ENCODE measurements at regions not wholly inside any gene's neighbourhood (a gene's known extent, or its start where the extent isn't known, plus 50 kb on each side); places are given as distances from the start of the nearest gene placed in this dataset.

DNA sequence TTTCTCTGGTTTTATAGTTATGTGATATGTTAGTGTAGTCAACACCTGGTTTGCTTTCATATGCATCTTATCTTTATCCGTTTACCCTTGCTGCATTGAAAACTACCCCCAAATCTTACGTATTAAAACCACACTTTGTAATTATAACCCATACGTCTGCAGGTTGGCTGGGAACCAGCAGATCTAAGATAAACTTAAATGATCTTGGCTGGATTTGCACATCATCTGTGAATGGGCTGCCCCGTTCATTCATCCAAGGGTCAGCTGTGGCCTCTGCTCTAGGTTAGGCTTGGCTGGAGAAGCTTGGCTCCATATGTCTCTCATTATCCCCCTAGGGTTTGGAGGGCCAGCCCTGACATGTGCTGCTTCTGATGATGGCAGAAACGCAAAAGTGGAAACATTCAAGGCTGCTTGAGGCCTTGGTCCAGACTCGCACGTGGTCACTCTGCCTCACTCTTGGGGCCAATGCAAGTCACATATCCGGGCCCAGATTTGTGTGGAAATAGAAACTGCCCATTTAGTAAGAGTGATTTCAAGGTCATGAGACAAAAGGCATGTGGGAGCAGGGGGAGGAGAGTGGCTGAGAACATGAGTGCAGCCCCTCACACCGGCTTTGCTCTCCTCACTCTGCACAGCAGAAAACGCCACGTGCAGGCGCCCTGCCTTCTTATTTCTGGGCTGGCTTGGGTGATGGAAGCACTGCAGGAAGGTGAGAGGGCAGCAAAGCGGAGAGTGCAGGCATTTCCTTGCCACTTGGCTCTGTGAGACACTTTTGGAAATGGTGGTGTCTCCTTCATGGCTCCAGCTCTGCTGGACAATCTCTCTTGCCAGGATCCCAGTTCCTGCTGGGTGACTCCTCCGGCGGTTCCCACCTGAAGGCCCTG, 553.8 kb downstream of the GLRX3 start:
- Histone ChIP-seq H3K4me3 (no peak overlapping the region), H3K9me3 (no peaks in the 10 kb centered on the region), H3K4me1 (no peaks in the 10 kb centered on the region), H3K27me3 (peaks cover 0 to 9% of the 10 kb centered on the region in 2 donors), H3K27ac (no peak overlapping the region), H3K36me3 (no peaks in the 10 kb centered on the region)
- no peak for TF ChIP-seq POLR2AphosphoS5 (IDR thresholded peaks at IDR 0.05)
- TF ChIP-seq POLR2A (IDR thresholded peaks at IDR 0.05) = no peak
- TF ChIP-seq, protein P1, sequence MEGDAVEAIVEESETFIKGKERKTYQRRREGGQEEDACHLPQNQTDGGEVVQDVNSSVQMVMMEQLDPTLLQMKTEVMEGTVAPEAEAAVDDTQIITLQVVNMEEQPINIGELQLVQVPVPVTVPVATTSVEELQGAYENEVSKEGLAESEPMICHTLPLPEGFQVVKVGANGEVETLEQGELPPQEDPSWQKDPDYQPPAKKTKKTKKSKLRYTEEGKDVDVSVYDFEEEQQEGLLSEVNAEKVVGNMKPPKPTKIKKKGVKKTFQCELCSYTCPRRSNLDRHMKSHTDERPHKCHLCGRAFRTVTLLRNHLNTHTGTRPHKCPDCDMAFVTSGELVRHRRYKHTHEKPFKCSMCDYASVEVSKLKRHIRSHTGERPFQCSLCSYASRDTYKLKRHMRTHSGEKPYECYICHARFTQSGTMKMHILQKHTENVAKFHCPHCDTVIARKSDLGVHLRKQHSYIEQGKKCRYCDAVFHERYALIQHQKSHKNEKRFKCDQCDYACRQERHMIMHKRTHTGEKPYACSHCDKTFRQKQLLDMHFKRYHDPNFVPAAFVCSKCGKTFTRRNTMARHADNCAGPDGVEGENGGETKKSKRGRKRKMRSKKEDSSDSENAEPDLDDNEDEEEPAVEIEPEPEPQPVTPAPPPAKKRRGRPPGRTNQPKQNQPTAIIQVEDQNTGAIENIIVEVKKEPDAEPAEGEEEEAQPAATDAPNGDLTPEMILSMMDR (IDR thresholded peaks at IDR 0.05) = no peak
- DNase-seq (ENCODE audit: low spot score in 2 of 2) = no peak
- intact Hi-C loops (cut with DNase I; ENCODE audit: low total_unique reads) = no loop called here

DNA sequence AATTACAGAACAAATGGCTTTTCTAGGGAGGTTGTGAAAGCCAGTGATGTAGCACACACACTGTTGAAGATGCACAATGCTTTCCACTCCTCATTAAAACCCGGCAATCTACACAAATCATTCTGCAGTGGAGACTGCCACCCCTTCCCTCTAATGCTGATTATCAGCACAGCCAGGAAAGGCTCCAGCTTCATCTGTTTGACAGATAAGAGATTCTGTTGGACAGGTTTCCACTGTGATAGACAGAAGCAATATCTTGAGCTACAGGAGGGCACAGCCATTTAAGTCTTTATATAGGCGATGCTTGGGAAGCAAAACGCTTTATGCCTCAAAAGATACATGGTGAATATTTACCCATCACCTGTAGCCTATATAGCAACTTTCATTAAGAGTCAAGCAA, 555.6 kb downstream of the GLRX3 start:
- TF ChIP-seq, protein P1 (IDR thresholded peaks at IDR 0.05) = no peak
- TF ChIP-seq POLR2AphosphoS5 (IDR thresholded peaks at IDR 0.05) = no peak
- TF ChIP-seq POLR2A (IDR thresholded peaks at IDR 0.05) = no peak
- H3K4me1 ChIP-seq = no peaks in the 10 kb centered on the region
- DNase-seq (ENCODE audit: low spot score in 2 of 2) = no peak
- no peak overlapping the region for H3K27ac ChIP-seq
- peaks cover 0 to 15% of the 10 kb centered on the region in 2 donors for H3K27me3 ChIP-seq
- H3K36me3 ChIP-seq = no peaks in the 10 kb centered on the region
- no peaks in the 10 kb centered on the region for H3K9me3 ChIP-seq
- no peak overlapping the region for H3K4me3 ChIP-seq
- intact Hi-C loops (cut with DNase I; ENCODE audit: low total_unique reads) = no loop called here

DNA sequence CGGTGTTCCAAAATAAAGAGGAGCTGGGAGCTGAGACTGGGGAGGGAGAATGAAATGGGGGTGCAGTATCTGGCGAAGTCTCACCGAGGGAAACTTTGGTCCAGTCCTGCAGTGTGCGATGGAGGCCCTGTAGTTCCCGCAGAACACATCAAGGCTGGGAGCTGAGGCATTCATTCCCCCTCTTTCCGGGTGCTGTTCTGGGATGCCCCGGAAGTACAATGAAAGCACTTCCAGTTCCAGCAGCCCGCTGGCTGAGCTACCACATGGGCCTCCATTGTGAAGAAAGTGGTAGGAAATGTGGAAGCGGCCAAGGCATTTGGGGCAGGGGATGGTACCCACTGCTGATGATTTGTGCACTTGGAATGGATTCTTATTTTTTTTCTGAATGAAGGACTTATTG, 560.7 kb downstream of the GLRX3 start:
- Histone ChIP-seq H3K27ac (no peak overlapping the region), H3K4me1 (no peaks in the 10 kb centered on the region), H3K27me3 (peaks cover 0 to 20% of the 10 kb centered on the region in 2 donors), H3K9me3 (no peaks in the 10 kb centered on the region), H3K4me3 (no peak overlapping the region), H3K36me3 (no peaks in the 10 kb centered on the region)
- no peak for DNase-seq (ENCODE audit: low spot score in 2 of 2)
- TF ChIP-seq POLR2AphosphoS5 (IDR thresholded peaks at IDR 0.05) (no peak), POLR2A (IDR thresholded peaks at IDR 0.05) (no peak)
- TF ChIP-seq, protein P1 (IDR thresholded peaks at IDR 0.05) = no peak
- intact Hi-C loops (cut with DNase I; ENCODE audit: low total_unique reads) = no loop called here

DNA sequence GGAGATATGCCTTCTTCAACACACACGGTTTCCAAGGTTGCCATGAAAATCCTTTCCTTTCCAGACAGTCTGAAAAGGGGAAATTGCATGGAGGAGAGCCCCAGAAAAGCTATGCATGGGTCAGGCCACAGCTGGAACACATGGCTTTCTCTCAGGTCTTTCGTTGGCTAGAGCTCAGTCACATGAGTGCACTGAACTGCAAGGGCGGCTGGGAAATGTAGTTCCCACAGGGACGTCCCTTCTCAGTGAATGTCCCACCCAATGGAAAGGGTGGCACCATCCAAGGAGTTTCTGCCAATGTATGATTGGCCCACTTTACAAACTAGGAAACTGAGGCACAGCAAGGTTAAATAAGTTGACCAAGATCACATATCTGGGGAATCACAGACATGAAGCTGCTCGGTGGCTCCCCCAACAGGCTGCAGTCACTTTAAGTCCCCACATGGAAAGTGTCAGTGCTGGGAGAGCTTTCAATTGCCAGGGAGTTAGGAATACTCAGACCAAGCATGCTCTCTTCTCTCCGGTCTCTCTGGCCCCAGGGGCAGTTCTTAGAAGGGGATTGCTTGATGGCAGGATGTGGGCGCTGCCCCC, 571.3 kb downstream of the GLRX3 start:
- Histone ChIP-seq H3K27me3 (peaks cover 0 to 50% of the 10 kb centered on the region in 2 donors), H3K4me3 (no peak overlapping the region), H3K36me3 (no peaks in the 10 kb centered on the region), H3K27ac (no peak overlapping the region), H3K4me1 (no peaks in the 10 kb centered on the region), H3K9me3 (no peaks in the 10 kb centered on the region)
- DNase-seq (ENCODE audit: low spot score in 2 of 2) = no peak
- intact Hi-C loops (cut with DNase I; ENCODE audit: low total_unique reads) = no loop called here
- TF ChIP-seq POLR2AphosphoS5 (IDR thresholded peaks at IDR 0.05) (no peak), POLR2A (IDR thresholded peaks at IDR 0.05) (no peak)
- TF ChIP-seq, protein P1 (IDR thresholded peaks at IDR 0.05) = no peak

DNA sequence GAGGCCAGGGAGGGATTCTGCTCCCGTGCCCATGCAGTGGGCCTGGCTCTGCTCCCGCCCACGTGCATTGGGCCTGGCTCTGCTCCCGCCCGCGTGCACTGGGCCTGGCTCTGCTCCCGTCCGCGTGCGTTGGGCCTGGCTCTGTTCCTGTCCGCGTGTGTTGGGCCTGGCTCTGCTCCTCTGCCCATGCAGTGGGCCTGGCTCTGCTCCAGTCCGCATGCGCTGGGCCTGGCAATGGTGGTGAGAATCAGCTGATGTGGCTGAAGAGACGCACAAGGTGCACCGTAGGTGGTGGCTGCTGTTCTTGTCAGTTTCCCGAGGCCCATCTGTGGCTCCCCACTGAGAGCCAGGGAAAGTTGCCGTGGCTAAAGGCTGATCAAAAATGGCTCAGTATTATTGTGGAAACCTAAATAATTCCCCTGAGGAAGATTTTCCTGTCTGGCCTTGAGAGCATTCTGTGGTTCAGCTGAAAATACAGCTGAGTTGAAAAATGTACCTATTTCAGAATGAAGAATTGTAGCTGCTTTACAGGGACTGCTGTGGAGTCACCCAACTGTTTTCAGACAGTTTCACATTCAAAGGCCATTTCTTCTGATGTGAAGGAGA, 572.4 kb downstream of the GLRX3 start:
- no peak for DNase-seq (ENCODE audit: low spot score in 2 of 2)
- Histone ChIP-seq H3K4me3 (no peak overlapping the region), H3K27ac (no peak overlapping the region), H3K4me1 (no peaks in the 10 kb centered on the region), H3K27me3 (peaks cover 0 to 48% of the 10 kb centered on the region in 2 donors), H3K36me3 (no peaks in the 10 kb centered on the region), H3K9me3 (no peaks in the 10 kb centered on the region)
- intact Hi-C loops (cut with DNase I; ENCODE audit: low total_unique reads) = no loop called here
- TF ChIP-seq POLR2AphosphoS5 (IDR thresholded peaks at IDR 0.05) (no peak), POLR2A (IDR thresholded peaks at IDR 0.05) (no peak)
- TF ChIP-seq, protein P1 (IDR thresholded peaks at IDR 0.05) = no peak
